ENCODE measurements at regions not wholly inside any gene's neighbourhood (a gene's known extent, or its start where the extent isn't known, plus 50 kb on each side); places are given as distances from the start of the nearest gene placed in this dataset.

- H3K4me3 ChIP-seq (ENCODE audit: control insufficient read depth in 2 of 3, extremely low read depth in 1 of 3, insufficient read depth in 2 of 3, low read depth in 1 of 3, low read length in 3 of 3), result no peak overlapping the region
- H3K79me2 ChIP-seq (ENCODE audit: control insufficient read depth, insufficient read depth, low read length), result no peaks in the 10 kb centered on the region
- TF ChIP-seq EZH2 (IDR thresholded peaks at IDR 0.05; ENCODE audit: low read length) (no peak), CTCF (optimal IDR thresholded peaks at IDR 0.05 in 1 of 3, IDR thresholded peaks at IDR 0.05 in 1 of 3, conservative IDR thresholded peaks at IDR 0.05 in 1 of 3; ENCODE audit: extremely low read depth in 1 of 3, insufficient read depth in 2 of 3, low read length in 3 of 3) (no peak)
- no peak overlapping the region for H2AFZ ChIP-seq (ENCODE audit: control insufficient read depth, low read length)
- no peak for DNase-seq (ENCODE audit: low read depth, low spot score)
- H3K36me3 ChIP-seq (ENCODE audit: control insufficient read depth in 2 of 2, extremely low read depth in 1 of 2, insufficient read depth in 2 of 2, low read length in 2 of 2), result no peaks in the 10 kb centered on the region
- H3K9ac ChIP-seq (ENCODE audit: control insufficient read depth, extremely low read depth, insufficient read depth, low read length), result no peak overlapping the region
- H4K20me1 ChIP-seq (ENCODE audit: control insufficient read depth, extremely low read depth, insufficient read depth, low read length), result no peaks in the 10 kb centered on the region
- no peaks in the 10 kb centered on the region for H3K27me3 ChIP-seq (ENCODE audit: control insufficient read depth, extremely low read depth, insufficient read depth, low read length)
- no peak for FAIRE-seq
- no peak overlapping the region for H3K27ac ChIP-seq (ENCODE audit: control insufficient read depth, insufficient read depth, low read length)
- dilution Hi-C loops (cut with MboI; ENCODE audit: extremely low pct_ligation_motif_present, low sequenced_read_pairs), result no loop called here
- H3K9me1 ChIP-seq (ENCODE audit: control insufficient read depth, extremely low read depth, insufficient read depth, low read length), result no peaks in the 10 kb centered on the region
- no peaks in the 10 kb centered on the region for H3K4me1 ChIP-seq (ENCODE audit: control insufficient read depth, extremely low read depth, insufficient read depth, low read length)
- H3K4me2 ChIP-seq (ENCODE audit: control insufficient read depth, extremely low read depth, insufficient read depth, low read depth, low read length), result no peak overlapping the region
- no peaks in the 10 kb centered on the region for H3K9me3 ChIP-seq (ENCODE audit: control insufficient read depth, low read depth, low read length)
Observed at GRCh38 chr19:33948651-33949335, 152.1 kb downstream of the KCTD15 start.

GRCh38 chr19:33950091-33950750 is 153.6 kb downstream of the KCTD15 start:
- Histone ChIP-seq H3K27ac (ENCODE audit: control insufficient read depth, insufficient read depth, low read length) (no peak overlapping the region), H4K20me1 (ENCODE audit: control insufficient read depth, extremely low read depth, insufficient read depth, low read length) (no peaks in the 10 kb centered on the region), H3K79me2 (ENCODE audit: control insufficient read depth, insufficient read depth, low read length) (no peaks in the 10 kb centered on the region), H3K9me3 (ENCODE audit: control insufficient read depth, low read depth, low read length) (no peaks in the 10 kb centered on the region), H2AFZ (ENCODE audit: control insufficient read depth, low read length) (no peak overlapping the region), H3K27me3 (ENCODE audit: control insufficient read depth, extremely low read depth, insufficient read depth, low read length) (no peaks in the 10 kb centered on the region), H3K36me3 (ENCODE audit: control insufficient read depth in 2 of 2, extremely low read depth in 1 of 2, insufficient read depth in 2 of 2, low read length in 2 of 2) (no peaks in the 10 kb centered on the region), H3K9ac (ENCODE audit: control insufficient read depth, extremely low read depth, insufficient read depth, low read length) (no peak overlapping the region), H3K4me1 (ENCODE audit: control insufficient read depth, extremely low read depth, insufficient read depth, low read length) (no peaks in the 10 kb centered on the region), H3K9me1 (ENCODE audit: control insufficient read depth, extremely low read depth, insufficient read depth, low read length) (no peaks in the 10 kb centered on the region), H3K4me2 (ENCODE audit: control insufficient read depth, extremely low read depth, insufficient read depth, low read depth, low read length) (no peak overlapping the region), H3K4me3 (ENCODE audit: control insufficient read depth in 2 of 3, extremely low read depth in 1 of 3, insufficient read depth in 2 of 3, low read depth in 1 of 3, low read length in 3 of 3) (no peak overlapping the region)
- no peak for FAIRE-seq
- no peak for TF ChIP-seq EZH2 (IDR thresholded peaks at IDR 0.05; ENCODE audit: low read length)
- DNase-seq (ENCODE audit: low read depth, low spot score), result no peak
- dilution Hi-C loops (cut with MboI; ENCODE audit: extremely low pct_ligation_motif_present, low sequenced_read_pairs), result no loop called here
